ENCODE measurements at regions not wholly inside any gene's neighbourhood (a gene's known extent, or its start where the extent isn't known, plus 50 kb on each side); places are given as distances from the start of the nearest gene placed in this dataset.

- TF ChIP-seq CTCF (IDR thresholded peaks at IDR 0.05) (no peak), POLR2A (IDR thresholded peaks at IDR 0.05) (no peak)
Observed at GRCh38 chr10:26931223-26931622, 70.5 kb upstream of the ABI1 start.
